ENCODE measurements at regions not wholly inside any gene's neighbourhood (a gene's known extent, or its start where the extent isn't known, plus 50 kb on each side); places are given as distances from the start of the nearest gene placed in this dataset.

DNA sequence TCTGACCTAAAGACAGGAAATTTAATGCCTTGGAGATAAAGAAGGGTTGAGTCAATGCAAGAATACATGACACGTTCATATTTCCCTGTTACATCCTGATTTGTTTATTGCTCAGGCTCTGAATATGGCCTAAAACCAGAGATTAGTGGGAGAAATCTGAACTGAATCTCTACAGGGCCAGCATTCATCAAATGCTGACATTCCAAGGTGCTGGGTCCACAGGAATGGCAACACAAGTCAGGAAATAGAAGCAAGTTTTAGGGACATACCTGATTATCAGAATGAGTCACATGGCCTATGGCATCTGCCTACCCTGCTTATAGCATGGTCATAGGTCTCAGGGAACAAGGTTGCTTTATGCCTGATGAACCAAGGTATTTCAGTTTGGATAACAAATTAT, 117.4 kb upstream of the CES5A start:
- Histone ChIP-seq H3K36me3 (ENCODE audit: insufficient read depth, low read length) (no peaks in the 10 kb centered on the region), H3K27ac (ENCODE audit: low read length) (no peak overlapping the region), H3K4me2 (ENCODE audit: low read length) (no peak overlapping the region), H3K27me3 (ENCODE audit: insufficient read depth, low read depth, low read length) (no peaks in the 10 kb centered on the region), H3F3A (ENCODE audit: insufficient read depth, low read length, poor library complexity, severe bottlenecking) (no peaks in the 10 kb centered on the region), H3K79me2 (replicated peaks; ENCODE audit: insufficient read depth, low read length) (no peaks in the 10 kb centered on the region), H4K20me1 (ENCODE audit: insufficient read depth) (no peaks in the 10 kb centered on the region), H3K4me3 (ENCODE audit: low read length) (no peak overlapping the region), H3K9me3 (ENCODE audit: low read length) (no peaks in the 10 kb centered on the region), H3K9me2 (ENCODE audit: insufficient read depth, low read length) (no peaks in the 10 kb centered on the region), H2AFZ (ENCODE audit: low read depth, low read length) (no peak overlapping the region), H3K9ac (ENCODE audit: low read length) (no peak overlapping the region)
- TF ChIP-seq TAF1 (IDR thresholded peaks at IDR 0.05; ENCODE audit: low read depth), result no peak
- TF ChIP-seq RAD21 (conservative IDR thresholded peaks at IDR 0.05), result no peak
- no peak for TF ChIP-seq POLR2AphosphoS5 (IDR thresholded peaks at IDR 0.05)
- TF ChIP-seq, protein P1, sequence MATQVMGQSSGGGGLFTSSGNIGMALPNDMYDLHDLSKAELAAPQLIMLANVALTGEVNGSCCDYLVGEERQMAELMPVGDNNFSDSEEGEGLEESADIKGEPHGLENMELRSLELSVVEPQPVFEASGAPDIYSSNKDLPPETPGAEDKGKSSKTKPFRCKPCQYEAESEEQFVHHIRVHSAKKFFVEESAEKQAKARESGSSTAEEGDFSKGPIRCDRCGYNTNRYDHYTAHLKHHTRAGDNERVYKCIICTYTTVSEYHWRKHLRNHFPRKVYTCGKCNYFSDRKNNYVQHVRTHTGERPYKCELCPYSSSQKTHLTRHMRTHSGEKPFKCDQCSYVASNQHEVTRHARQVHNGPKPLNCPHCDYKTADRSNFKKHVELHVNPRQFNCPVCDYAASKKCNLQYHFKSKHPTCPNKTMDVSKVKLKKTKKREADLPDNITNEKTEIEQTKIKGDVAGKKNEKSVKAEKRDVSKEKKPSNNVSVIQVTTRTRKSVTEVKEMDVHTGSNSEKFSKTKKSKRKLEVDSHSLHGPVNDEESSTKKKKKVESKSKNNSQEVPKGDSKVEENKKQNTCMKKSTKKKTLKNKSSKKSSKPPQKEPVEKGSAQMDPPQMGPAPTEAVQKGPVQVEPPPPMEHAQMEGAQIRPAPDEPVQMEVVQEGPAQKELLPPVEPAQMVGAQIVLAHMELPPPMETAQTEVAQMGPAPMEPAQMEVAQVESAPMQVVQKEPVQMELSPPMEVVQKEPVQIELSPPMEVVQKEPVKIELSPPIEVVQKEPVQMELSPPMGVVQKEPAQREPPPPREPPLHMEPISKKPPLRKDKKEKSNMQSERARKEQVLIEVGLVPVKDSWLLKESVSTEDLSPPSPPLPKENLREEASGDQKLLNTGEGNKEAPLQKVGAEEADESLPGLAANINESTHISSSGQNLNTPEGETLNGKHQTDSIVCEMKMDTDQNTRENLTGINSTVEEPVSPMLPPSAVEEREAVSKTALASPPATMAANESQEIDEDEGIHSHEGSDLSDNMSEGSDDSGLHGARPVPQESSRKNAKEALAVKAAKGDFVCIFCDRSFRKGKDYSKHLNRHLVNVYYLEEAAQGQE (IDR thresholded peaks at IDR 0.05; ENCODE audit: borderline replicate concordance), result no peak
- no peak for TF ChIP-seq EP300 (conservative IDR thresholded peaks at IDR 0.05; ENCODE audit: poor library complexity, severe bottlenecking)
- no peak for TF ChIP-seq MXI1 (conservative IDR thresholded peaks at IDR 0.05; ENCODE audit: poor library complexity, severe bottlenecking)
- TF ChIP-seq EZH2 (IDR thresholded peaks at IDR 0.05; ENCODE audit: borderline replicate concordance, insufficient read depth, low read length, poor library complexity, severe bottlenecking), result no peak
- no peak for TF ChIP-seq CTCF (IDR thresholded peaks at IDR 0.05; ENCODE audit: poor library complexity, severe bottlenecking)
- no peak for TF ChIP-seq SMC3 (conservative IDR thresholded peaks at IDR 0.05; ENCODE audit: poor library complexity)

DNA sequence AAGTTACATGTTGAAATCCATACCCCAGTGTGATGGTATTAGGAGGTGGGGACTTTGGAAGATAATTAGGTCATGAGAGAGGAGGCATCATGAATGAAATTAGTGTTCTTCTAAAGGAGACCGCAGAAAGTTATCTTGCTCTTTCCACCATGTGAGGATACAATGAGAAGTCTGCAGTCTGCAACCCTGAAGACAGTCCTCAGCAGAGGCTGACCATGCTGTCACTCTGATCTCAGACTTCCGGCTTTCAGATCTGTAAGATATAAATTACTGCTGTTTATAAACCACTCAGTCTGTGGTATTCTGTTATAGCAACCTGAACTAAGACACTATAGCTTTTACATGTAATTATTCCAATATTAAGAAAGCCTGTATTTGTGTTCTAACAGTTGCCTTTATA, 116.7 kb upstream of the CES5A start:
- H3K27me3 ChIP-seq (ENCODE audit: insufficient read depth, low read depth, low read length), result no peaks in the 10 kb centered on the region
- H3F3A ChIP-seq (ENCODE audit: insufficient read depth, low read length, poor library complexity, severe bottlenecking), result no peaks in the 10 kb centered on the region
- H4K20me1 ChIP-seq (ENCODE audit: insufficient read depth), result no peaks in the 10 kb centered on the region
- no peak overlapping the region for H3K4me2 ChIP-seq (ENCODE audit: low read length)
- H3K4me3 ChIP-seq (ENCODE audit: low read length), result no peak overlapping the region
- TF ChIP-seq CTCF (IDR thresholded peaks at IDR 0.05; ENCODE audit: poor library complexity, severe bottlenecking) (no peak), TAF1 (IDR thresholded peaks at IDR 0.05; ENCODE audit: low read depth) (no peak), MXI1 (conservative IDR thresholded peaks at IDR 0.05; ENCODE audit: poor library complexity, severe bottlenecking) (no peak)
- H3K79me2 ChIP-seq (replicated peaks; ENCODE audit: insufficient read depth, low read length), result no peaks in the 10 kb centered on the region
- H3K9ac ChIP-seq (ENCODE audit: low read length), result no peak overlapping the region
- H2AFZ ChIP-seq (ENCODE audit: low read depth, low read length), result no peak overlapping the region
- no peak overlapping the region for H3K27ac ChIP-seq (ENCODE audit: low read length)
- H3K9me3 ChIP-seq (ENCODE audit: low read length), result no peaks in the 10 kb centered on the region
- H3K36me3 ChIP-seq (ENCODE audit: insufficient read depth, low read length), result no peaks in the 10 kb centered on the region
- no peaks in the 10 kb centered on the region for H3K9me2 ChIP-seq (ENCODE audit: insufficient read depth, low read length)

All from neural cell (in vitro differentiated cells).